K562 (cell line): ENCODE measurements at regions not wholly inside any gene's neighbourhood (a gene's known extent, or its start where the extent isn't known, plus 50 kb on each side); places are given as distances from the start of the nearest gene placed in this dataset.
A peak's percentile ranks its signal among the peaks of the same experiment; 100 is the strongest.

Source experiments
- ATF1 ChIP-seq, 2 experiments: fragments of 450-650 bp in 1 of 2; IDR thresholded peaks; 2 replicates each; pipeline ENCODE4 v1.6.1; 2016; ENCODE audit warnings: missing compliant biosample characterization in 1 of 2, missing genetic modification characterization in 1 of 2
- CHD4 ChIP-seq: fragments of 200-600 bp; sonication (generic); IDR thresholded peaks from 3 replicates; pipeline ENCODE4 v1.6.1; 2012; ENCODE audit warnings: low read depth, mild to moderate bottlenecking, mixed read lengths, low read length, inconsistent platforms; ENCODE audit not compliant: insufficient read depth, insufficient replicate concordance, poor library complexity, severe bottlenecking
- CTBP1 ChIP-seq: fragments of 450-650 bp; IDR thresholded peaks from 2 replicates; pipeline ENCODE4 v1.6.1; 2016; ENCODE audit warnings: borderline replicate concordance
- CTCF ChIP-seq, 3 experiments: IDR thresholded peaks in 2 of 3; conservative IDR thresholded peaks in 1 of 3; 2 replicates each; pipeline ENCODE4 v1.5.1; 2011 to 2012; ENCODE audit warnings: low read length in 3 of 3, mild to moderate bottlenecking in 3 of 3, control low read depth in 2 of 3, improper control_type of control experiment in 1 of 3, inconsistent platforms in 1 of 3, low read depth in 1 of 3, mixed read lengths in 1 of 3, moderate library complexity in 1 of 3; ENCODE audit not compliant: insufficient read depth in 2 of 3
- E2F4 ChIP-seq: sonication (generic); formaldehyde crosslinking; IDR thresholded peaks from 2 replicates; pipeline ENCODE4 v1.8.0; 2022; ENCODE audit warnings: mild to moderate bottlenecking, low read depth, missing genetic modification reagents
- ETV5 ChIP-seq: sonication (generic); formaldehyde crosslinking; IDR thresholded peaks from 2 replicates; pipeline ENCODE4 v1.4.0; 2020; ENCODE audit warnings: low read depth, mild to moderate bottlenecking, missing genetic modification reagents
- KDM1A ChIP-seq, 2 experiments: fragments of 450-650 bp; IDR thresholded peaks; 2 replicates each; pipeline ENCODE4 v1.6.1; 2016; ENCODE audit warnings: mild to moderate bottlenecking in 2 of 2
- KHSRP ChIP-seq: fragments of 450-650 bp; IDR thresholded peaks from 2 replicates; pipeline ENCODE4 v1.6.1; 2017
- KLF13 ChIP-seq: fragments of 450-650 bp; IDR thresholded peaks from 2 replicates; pipeline ENCODE4 v1.6.1; 2016; ENCODE audit warnings: missing genetic modification characterization, low read depth, mild to moderate bottlenecking, missing compliant biosample characterization, moderate library complexity, borderline replicate concordance
- L3MBTL2 ChIP-seq: fragments of 450-650 bp; IDR thresholded peaks from 2 replicates; pipeline ENCODE4 v1.6.1; 2016; ENCODE audit warnings: mild to moderate bottlenecking, moderate library complexity
- MXI1 ChIP-seq: IDR thresholded peaks from 2 replicates; pipeline ENCODE4 v1.6.1; 2011; ENCODE audit warnings: low read depth, mild to moderate bottlenecking, improper control_type of control experiment, low read length
- RAD51 ChIP-seq: fragments of 450-650 bp; IDR thresholded peaks from 2 replicates; pipeline ENCODE4 v1.7.1; 2016; ENCODE audit warnings: low read depth, mild to moderate bottlenecking, borderline replicate concordance
- SAP30 ChIP-seq: fragments of 200-600 bp; sonication (generic); IDR thresholded peaks from 2 replicates; pipeline ENCODE4 v1.6.1; 2012; ENCODE audit warnings: borderline replicate concordance, low read depth, mild to moderate bottlenecking, moderate library complexity, low read length, control low read depth, inconsistent platforms; ENCODE audit not compliant: insufficient read depth, poor library complexity, severe bottlenecking
- SMARCC2 ChIP-seq: fragments of 450-650 bp; IDR thresholded peaks from 2 replicates; pipeline ENCODE4 v1.6.1; 2017; ENCODE audit warnings: antibody characterized with exemption, moderate library complexity, mild to moderate bottlenecking, low read depth
- UBTF ChIP-seq, 2 experiments: IDR thresholded peaks; 2 replicates each; pipeline ENCODE4 v1.6.1; 2012; ENCODE audit warnings: improper control_type of control experiment in 2 of 2, low read depth in 2 of 2, low read length in 2 of 2, borderline replicate concordance in 1 of 2
- ZSCAN32 ChIP-seq: fragments of 450-650 bp; formaldehyde crosslinking; IDR thresholded peaks from 2 replicates; pipeline ENCODE4 v1.4.0; 2020; ENCODE audit warnings: mild to moderate bottlenecking, moderate library complexity

GRCh38 chr10:25113191-25114035 lies 61.4 kb upstream of the GPR158 start (continued):
- TF ChIP-seq ETV5 (no peak), SMARCC2 (no peak), SAP30 (no peak), KDM1A (IDR thresholded peaks at IDR 0.05) (no peak), CTCF (IDR thresholded peaks at IDR 0.05 in 2 of 3, conservative IDR thresholded peaks at IDR 0.05 in 1 of 3; ENCODE audit: insufficient read depth in 2 of 3, low read depth in 1 of 3, low read length in 3 of 3) (peak; percentile 77 to 89 (median 85)), ZSCAN32 (no peak), KHSRP (no peak), CHD4 (no peak), L3MBTL2 (no peak), E2F4 (no peak), CTBP1 (peak; percentile 41; the same call in 1 of the 2 replicates), RAD51 (no peak), KLF13 (no peak), MXI1 (no peak), ATF1 (CRISPR knock-in tag; IDR thresholded peaks at IDR 0.05) (no peak), ATF1 (tag; IDR thresholded peaks at IDR 0.05) (0 out of 2 replicates have a peak, but pooled peaks have one; percentile 9), UBTF (IDR thresholded peaks at IDR 0.05; ENCODE audit: borderline replicate concordance in 1 of 2, low read depth in 2 of 2, low read length in 2 of 2) (no peak)
